Uterus (tissue), 2 donors: ENCODE measurements at regions not wholly inside any gene's neighbourhood (a gene's known extent, or its start where the extent isn't known, plus 50 kb on each side); places are given as distances from the start of the nearest gene placed in this dataset.

ENCODE experiments used
- CTCF ChIP-seq, 4 experiments: fragments of 200-600 bp in 2 of 4; fragments of 450-650 bp in 2 of 4; sonication (generic) in 2 of 4; IDR thresholded peaks; one replicate each; pipeline ENCODE4 v1.5.1; 2016 to 2019; ENCODE audit warnings: antibody characterized with exemption in 4 of 4, mild to moderate bottlenecking in 2 of 4, moderate library complexity in 1 of 4
- POLR2A ChIP-seq, 2 donors: fragments of 450-650 bp; IDR thresholded peaks; one replicate each; pipeline ENCODE4 v1.6.1; 2016; ENCODE audit warnings: antibody characterized with exemption in 2 of 2, mild to moderate bottlenecking in 1 of 2, moderate library complexity in 1 of 2

DNA sequence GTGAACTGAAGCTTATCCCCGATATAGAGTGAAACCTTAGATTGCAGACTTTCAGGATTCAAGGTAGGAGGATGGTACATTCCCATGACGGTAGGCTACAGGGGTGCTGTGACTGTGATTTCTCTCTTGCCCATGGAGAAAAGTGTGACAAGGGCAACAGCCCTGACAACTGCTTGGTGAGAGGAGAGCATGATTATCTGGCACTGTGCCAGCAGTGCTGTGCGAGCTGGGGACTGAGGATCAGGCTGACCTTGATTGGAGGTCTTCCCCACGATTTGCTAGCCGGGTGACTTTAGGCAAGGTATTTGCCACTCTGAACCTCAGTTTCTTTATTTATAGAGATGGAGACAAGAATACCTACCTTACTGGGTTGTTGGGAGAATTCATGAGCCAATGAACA is 229.5 kb downstream of the PTEN start:
- TF ChIP-seq CTCF (IDR thresholded peaks at IDR 0.05) (no peak), POLR2A (IDR thresholded peaks at IDR 0.05) (no peak)
